Islet of Langerhans (tissue), 1 donor: ENCODE measurements at regions not wholly inside any gene's neighbourhood (a gene's known extent, or its start where the extent isn't known, plus 50 kb on each side); places are given as distances from the start of the nearest gene placed in this dataset.
"Not testable (repeated sequence)": the region's sequence is repeated elsewhere in the genome, so short reads cannot be mapped to it uniquely, and the experiment has no call there.

ENCODE experiments used
- FAIRE-seq: peaks from one replicate; lab custom pipeline; 2011; peaks lifted over from hg19 to GRCh38; lab: Jason Lieb, UNC

GRCh38 chr9:90069085-90069484 lies 464.3 kb downstream of the GADD45G start:
- no peak for FAIRE-seq

GRCh38 chr9:90070056-90070455 lies 465.2 kb downstream of the GADD45G start:
- FAIRE-seq = no peak

GRCh38 chr9:90070469-90070868 lies 465.7 kb downstream of the GADD45G start:
- FAIRE-seq = no peak

- FAIRE-seq = no peak
Measured at GRCh38 chr9:90070931-90071660, 466.3 kb downstream of the GADD45G start.

- no peak for FAIRE-seq
Measured at GRCh38 chr9:90073186-90073945, 468.6 kb downstream of the GADD45G start.

GRCh38 chr9:90074316-90074962 lies 469.6 kb downstream of the GADD45G start:
- FAIRE-seq = no peak

- FAIRE-seq = not testable (repeated sequence)
Measured at GRCh38 chr9:90077598-90077997, 472.8 kb downstream of the GADD45G start.

GRCh38 chr9:90078988-90079421 lies 474.2 kb downstream of the GADD45G start:
- no peak for FAIRE-seq

GRCh38 chr9:90085633-90086032 lies 480.8 kb downstream of the GADD45G start:
- no peak for FAIRE-seq

GRCh38 chr9:90086101-90086511 lies 481.3 kb downstream of the GADD45G start:
- no peak for FAIRE-seq

- no peak for FAIRE-seq
Measured at GRCh38 chr9:90088434-90088833, 483.6 kb downstream of the GADD45G start.

GRCh38 chr9:90088856-90089255 lies 484.0 kb downstream of the GADD45G start:
- no peak for FAIRE-seq

GRCh38 chr9:90090997-90091396 lies 486.2 kb downstream of the GADD45G start:
- FAIRE-seq = no peak

GRCh38 chr9:90092508-90092907 lies 487.7 kb downstream of the GADD45G start:
- peak; percentile 9 for FAIRE-seq

GRCh38 chr9:90095682-90096081 lies 490.9 kb downstream of the GADD45G start:
- FAIRE-seq = peak; percentile 72

GRCh38 chr9:90097237-90097636 lies 492.4 kb downstream of the GADD45G start:
- FAIRE-seq = no peak

GRCh38 chr9:90098408-90098807 lies 493.6 kb downstream of the GADD45G start:
- no peak for FAIRE-seq

GRCh38 chr9:90099262-90099963 lies 494.6 kb downstream of the GADD45G start:
- peak; percentile 100 for FAIRE-seq

- FAIRE-seq = no peak
Measured at GRCh38 chr9:90100014-90100413, 495.2 kb downstream of the GADD45G start.

GRCh38 chr9:90102292-90102901 lies 497.6 kb downstream of the GADD45G start:
- FAIRE-seq = peak; percentile 99

- FAIRE-seq = no peak
Measured at GRCh38 chr9:90103771-90104170, 499.0 kb downstream of the GADD45G start.

GRCh38 chr9:90105773-90106172 lies 501.0 kb downstream of the GADD45G start:
- no peak for FAIRE-seq
